ENCODE measurements at regions not wholly inside any gene's neighbourhood (a gene's known extent, or its start where the extent isn't known, plus 50 kb on each side); places are given as distances from the start of the nearest gene placed in this dataset.

DNA sequence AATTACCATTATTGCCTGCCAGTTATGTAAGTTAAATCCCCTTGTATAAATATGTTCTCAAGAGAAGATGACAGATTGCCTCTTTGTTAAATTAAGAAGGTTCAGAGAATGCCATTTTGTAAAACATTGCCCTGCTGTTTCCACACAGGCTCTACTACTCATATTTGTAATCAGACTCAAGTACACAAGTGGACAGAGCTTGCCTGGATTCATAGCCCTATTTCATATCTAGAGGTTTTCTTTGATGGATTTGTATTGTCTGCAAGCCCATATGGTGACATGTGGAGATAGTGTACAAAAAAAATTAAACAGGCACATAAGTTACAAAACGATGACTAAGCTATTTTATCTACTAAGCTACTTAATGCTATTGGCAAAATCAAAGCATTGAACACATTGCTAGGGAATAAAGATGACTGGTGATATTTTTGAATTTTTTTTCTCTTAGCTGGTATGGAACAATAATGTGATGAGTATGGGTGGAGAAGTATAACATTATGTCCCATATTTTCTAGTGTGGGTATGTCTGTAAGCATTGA, 1286.6 kb upstream of the ALCAM start:
- TF ChIP-seq REST (IDR thresholded peaks at IDR 0.05) (no peak), FOSL2 (IDR thresholded peaks at IDR 0.05) (no peak), FOSL2 (CRISPR knock-in tag; IDR thresholded peaks at IDR 0.05) (no peak), PHF8 (IDR thresholded peaks at IDR 0.05; ENCODE audit: borderline replicate concordance, low read depth) (no peak), RARB (CRISPR knock-in tag; IDR thresholded peaks at IDR 0.05) (no peak), BHLHE40 (IDR thresholded peaks at IDR 0.05; ENCODE audit: low read depth, low read length) (no peak), RAD21 (conservative IDR thresholded peaks at IDR 0.05 in 1 of 2, IDR thresholded peaks at IDR 0.05 in 1 of 2) (no peak), KDM1A (IDR thresholded peaks at IDR 0.05; ENCODE audit: low read depth) (no peak), ZSCAN20 (CRISPR knock-in tag; IDR thresholded peaks at IDR 0.05) (no peak)
- TF ChIP-seq, protein P1, sequence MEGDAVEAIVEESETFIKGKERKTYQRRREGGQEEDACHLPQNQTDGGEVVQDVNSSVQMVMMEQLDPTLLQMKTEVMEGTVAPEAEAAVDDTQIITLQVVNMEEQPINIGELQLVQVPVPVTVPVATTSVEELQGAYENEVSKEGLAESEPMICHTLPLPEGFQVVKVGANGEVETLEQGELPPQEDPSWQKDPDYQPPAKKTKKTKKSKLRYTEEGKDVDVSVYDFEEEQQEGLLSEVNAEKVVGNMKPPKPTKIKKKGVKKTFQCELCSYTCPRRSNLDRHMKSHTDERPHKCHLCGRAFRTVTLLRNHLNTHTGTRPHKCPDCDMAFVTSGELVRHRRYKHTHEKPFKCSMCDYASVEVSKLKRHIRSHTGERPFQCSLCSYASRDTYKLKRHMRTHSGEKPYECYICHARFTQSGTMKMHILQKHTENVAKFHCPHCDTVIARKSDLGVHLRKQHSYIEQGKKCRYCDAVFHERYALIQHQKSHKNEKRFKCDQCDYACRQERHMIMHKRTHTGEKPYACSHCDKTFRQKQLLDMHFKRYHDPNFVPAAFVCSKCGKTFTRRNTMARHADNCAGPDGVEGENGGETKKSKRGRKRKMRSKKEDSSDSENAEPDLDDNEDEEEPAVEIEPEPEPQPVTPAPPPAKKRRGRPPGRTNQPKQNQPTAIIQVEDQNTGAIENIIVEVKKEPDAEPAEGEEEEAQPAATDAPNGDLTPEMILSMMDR (IDR thresholded peaks at IDR 0.05), result no peak

Measured in A549 (cell line).